Lower leg skin (tissue), 4 donors: ENCODE measurements at regions not wholly inside any gene's neighbourhood (a gene's known extent, or its start where the extent isn't known, plus 50 kb on each side); places are given as distances from the start of the nearest gene placed in this dataset.
A peak's percentile ranks its signal among the peaks of the same experiment; 100 is the strongest.

Experiments
- DNase-seq, 2 donors: peaks; one replicate each; pipeline ENCODE4 v3.0.0-alpha.2; 2019; ENCODE audit warnings: low spot score in 2 of 2
- H3K4me3 ChIP-seq: fragments of 200-600 bp; sonication (generic); 2 replicates; pipeline ENCODE4 v1.5.1; 2017; ENCODE audit warnings: mild to moderate bottlenecking, low read depth; ENCODE audit not compliant: poor library complexity, severe bottlenecking
- POLR2A ChIP-seq, 2 donors: fragments of 450-650 bp; IDR thresholded peaks; one replicate each; pipeline ENCODE4 v1.6.1; 2016 to 2017; ENCODE audit warnings: antibody characterized with exemption in 2 of 2, mild to moderate bottlenecking in 1 of 2, moderate library complexity in 1 of 2
- WGBS, 2 donors: methylation state at CpG; one replicate each; pipeline ENCODE4 v1.1.5; 2018; 5-methylcytosine and 5-hydroxymethylcytosine counted together
- intact Hi-C: fragments of 100-400 bp; cut with DNase I; formaldehyde crosslinking; loops from one replicate; pipeline ENCODE4 v1.15.0; 2023; ENCODE audit warnings: low total_unique reads
- TF ChIP-seq, protein P1 (sequence below), 3 donors: fragments of 450-650 bp; IDR thresholded peaks; one replicate each; pipeline ENCODE4 v1.5.1; 2016; ENCODE audit warnings: antibody characterized with exemption in 3 of 3, mild to moderate bottlenecking in 3 of 3, moderate library complexity in 2 of 3

DNA sequence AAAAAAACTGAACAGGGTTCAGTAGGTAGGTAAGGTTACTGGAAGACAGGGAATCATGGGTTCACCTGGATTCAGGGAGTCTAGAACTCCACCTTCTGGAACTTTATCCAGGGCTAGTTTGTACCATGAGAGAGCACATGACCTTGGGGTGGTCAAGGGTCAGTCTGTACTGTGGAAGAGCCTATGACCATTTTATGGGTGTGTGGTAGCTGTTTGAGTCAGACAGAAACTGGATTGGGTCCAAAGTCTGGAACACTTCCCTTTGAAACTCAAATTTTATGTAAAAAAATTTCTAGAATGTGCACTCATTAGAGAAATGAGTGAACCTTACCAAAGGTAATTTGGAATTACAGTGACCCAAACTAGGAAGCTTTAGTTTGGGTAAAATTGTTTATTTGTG, 486.0 kb upstream of the AGTR1 start:
- DNase-seq: peak in 1 of 2 donors; percentile 18
- H3K4me3 ChIP-seq: no peak overlapping the region
- no peak for TF ChIP-seq POLR2A (IDR thresholded peaks at IDR 0.05)
- TF ChIP-seq, protein P1, sequence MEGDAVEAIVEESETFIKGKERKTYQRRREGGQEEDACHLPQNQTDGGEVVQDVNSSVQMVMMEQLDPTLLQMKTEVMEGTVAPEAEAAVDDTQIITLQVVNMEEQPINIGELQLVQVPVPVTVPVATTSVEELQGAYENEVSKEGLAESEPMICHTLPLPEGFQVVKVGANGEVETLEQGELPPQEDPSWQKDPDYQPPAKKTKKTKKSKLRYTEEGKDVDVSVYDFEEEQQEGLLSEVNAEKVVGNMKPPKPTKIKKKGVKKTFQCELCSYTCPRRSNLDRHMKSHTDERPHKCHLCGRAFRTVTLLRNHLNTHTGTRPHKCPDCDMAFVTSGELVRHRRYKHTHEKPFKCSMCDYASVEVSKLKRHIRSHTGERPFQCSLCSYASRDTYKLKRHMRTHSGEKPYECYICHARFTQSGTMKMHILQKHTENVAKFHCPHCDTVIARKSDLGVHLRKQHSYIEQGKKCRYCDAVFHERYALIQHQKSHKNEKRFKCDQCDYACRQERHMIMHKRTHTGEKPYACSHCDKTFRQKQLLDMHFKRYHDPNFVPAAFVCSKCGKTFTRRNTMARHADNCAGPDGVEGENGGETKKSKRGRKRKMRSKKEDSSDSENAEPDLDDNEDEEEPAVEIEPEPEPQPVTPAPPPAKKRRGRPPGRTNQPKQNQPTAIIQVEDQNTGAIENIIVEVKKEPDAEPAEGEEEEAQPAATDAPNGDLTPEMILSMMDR (IDR thresholded peaks at IDR 0.05): no peak
- intact Hi-C loops: no loop called here

DNA sequence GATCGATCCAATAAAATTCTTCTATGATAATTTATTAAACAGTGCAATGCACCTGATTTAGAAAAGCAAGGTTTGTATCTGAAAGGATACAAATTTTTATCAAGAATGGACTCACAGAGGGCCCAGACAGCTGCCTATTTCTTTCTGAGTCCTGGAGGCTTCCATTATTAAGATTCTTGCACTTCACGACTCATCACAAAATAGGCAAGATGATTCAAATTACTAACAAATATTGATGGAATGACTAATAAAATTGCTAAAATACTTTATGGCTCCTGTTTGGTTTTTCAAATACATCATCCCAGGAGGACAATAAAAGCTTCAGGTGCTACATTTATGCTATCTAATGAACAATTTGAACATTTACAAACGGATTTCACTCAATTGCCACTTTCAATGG, 483.0 kb upstream of the AGTR1 start:
- TF ChIP-seq, protein P1 (IDR thresholded peaks at IDR 0.05): no peak
- TF ChIP-seq POLR2A (IDR thresholded peaks at IDR 0.05): no peak
- WGBS, 2 donors: 76 to 80% methylated on average over 3 of the region's 3 CpGs
- intact Hi-C loops: no loop called here

DNA sequence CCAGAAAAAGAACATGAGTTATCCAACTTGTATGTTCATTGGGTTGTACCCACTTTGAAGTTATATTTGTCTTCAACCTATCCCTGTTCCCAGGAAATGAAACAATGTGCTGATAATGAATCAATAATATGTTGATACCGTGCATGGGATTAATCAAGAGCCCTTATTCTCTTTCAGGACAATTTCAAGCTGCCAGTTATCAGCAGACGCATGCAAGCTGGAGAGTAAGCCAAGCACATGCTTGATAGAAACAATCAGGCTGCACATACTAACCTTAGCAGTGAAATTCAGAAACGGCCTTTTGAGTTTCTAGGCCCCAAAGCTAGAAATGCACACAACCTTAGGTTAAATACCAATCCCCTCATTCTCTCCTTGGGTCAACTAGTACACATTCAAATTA, 480.4 kb upstream of the AGTR1 start:
- 61 to 67% methylated on average over 3 of the region's 3 CpGs for WGBS, 2 donors
- no peak for DNase-seq
- no peak overlapping the region for H3K4me3 ChIP-seq
- no peak for TF ChIP-seq POLR2A (IDR thresholded peaks at IDR 0.05)
- TF ChIP-seq, protein P1 (IDR thresholded peaks at IDR 0.05): no peak
- intact Hi-C loops: no loop called here

More for the DNA sequence above, 483.0 kb upstream of the AGTR1 start:
- no peak overlapping the region for H3K4me3 ChIP-seq
- DNase-seq: no peak

DNA sequence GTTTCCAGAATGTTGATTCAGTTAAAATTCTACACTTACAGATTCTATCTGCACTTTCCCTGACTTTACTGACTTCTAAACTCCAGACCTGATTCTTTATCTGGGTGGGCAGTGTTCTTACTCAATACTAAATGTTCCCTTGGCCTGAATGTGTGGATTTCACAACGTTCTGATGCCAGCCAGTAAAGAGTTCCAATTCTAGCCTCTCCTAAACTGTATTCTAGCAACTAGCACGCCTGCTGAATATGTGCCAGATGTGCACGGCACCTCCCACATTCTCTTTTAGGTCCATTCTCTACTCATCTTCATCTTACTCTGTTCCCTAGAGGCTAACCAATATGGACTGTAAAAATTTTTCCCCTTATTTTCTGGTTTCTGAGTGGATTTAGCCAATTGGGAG, 479.5 kb upstream of the AGTR1 start:
- H3K4me3 ChIP-seq: no peak overlapping the region
- no peak for DNase-seq
- intact Hi-C loops: no loop called here
- TF ChIP-seq, protein P1 (IDR thresholded peaks at IDR 0.05): no peak
- no peak for TF ChIP-seq POLR2A (IDR thresholded peaks at IDR 0.05)
- 31 to 33% methylated on average over 3 of the region's 3 CpGs for WGBS, 2 donors

DNA sequence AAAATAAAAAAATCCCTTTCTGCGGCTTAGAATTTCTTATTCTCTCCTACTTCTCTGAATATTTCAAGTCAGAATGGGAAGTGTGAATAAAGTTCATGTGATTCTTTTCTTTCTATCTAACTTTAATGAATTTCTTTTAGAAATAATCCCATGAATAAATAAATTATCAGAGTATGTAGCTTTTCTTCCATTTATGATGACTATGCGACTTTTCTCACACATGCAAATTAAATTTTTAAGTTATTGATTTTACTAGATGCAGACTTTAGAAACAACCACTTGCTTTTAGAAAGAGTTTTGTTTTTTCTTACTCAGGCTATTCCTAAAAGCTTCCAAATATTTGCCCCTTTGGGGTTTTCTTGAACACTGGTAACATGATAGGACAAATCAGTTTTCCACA, 477.7 kb upstream of the AGTR1 start:
- DNase-seq: no peak
- no peak for TF ChIP-seq POLR2A (IDR thresholded peaks at IDR 0.05)
- TF ChIP-seq, protein P1 (IDR thresholded peaks at IDR 0.05): no peak
- H3K4me3 ChIP-seq: no peak overlapping the region
- intact Hi-C loops: no loop called here
- 91 to 95% methylated on average over 2 of the region's 2 CpGs for WGBS, 2 donors

DNA sequence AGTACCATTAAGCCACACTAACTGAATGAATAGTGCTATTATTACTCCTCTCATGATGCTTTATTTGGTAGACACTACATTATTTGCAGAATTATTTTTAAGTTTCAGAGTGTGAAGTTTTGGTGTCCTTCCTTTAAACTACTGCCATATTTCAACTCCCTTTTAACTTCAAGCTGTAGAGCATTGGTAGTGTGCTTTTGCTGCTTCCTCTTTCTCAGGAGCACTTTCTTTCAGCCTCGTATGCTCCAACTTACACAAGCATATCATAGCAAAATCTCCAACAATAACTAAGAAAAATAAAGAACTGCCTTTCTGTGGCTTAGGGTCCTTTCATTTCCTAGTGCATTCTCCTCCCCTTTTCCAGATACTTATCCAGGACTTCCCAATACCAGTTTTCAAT, 476.4 kb upstream of the AGTR1 start:
- DNase-seq: no peak
- TF ChIP-seq, protein P1 (IDR thresholded peaks at IDR 0.05): no peak
- TF ChIP-seq POLR2A (IDR thresholded peaks at IDR 0.05): no peak
- 69 to 94% methylated on average over 1 of the region's 1 CpG for WGBS, 2 donors
- intact Hi-C loops: no loop called here
- H3K4me3 ChIP-seq: no peak overlapping the region
